Testis (tissue), 2 donors: ENCODE measurements at regions not wholly inside any gene's neighbourhood (a gene's known extent, or its start where the extent isn't known, plus 50 kb on each side); places are given as distances from the start of the nearest gene placed in this dataset.

Experiments used
- CTCF ChIP-seq, 3 experiments: fragments of 450-650 bp in 2 of 3; fragments of 200-600 bp in 1 of 3; sonication (generic) in 1 of 3; IDR thresholded peaks; one replicate each; pipeline ENCODE4 v1.5.1; 2016 to 2019; ENCODE audit warnings: antibody characterized with exemption in 3 of 3, mild to moderate bottlenecking in 2 of 3, moderate library complexity in 1 of 3
- POLR2A ChIP-seq: fragments of 450-650 bp; IDR thresholded peaks from one replicate; pipeline ENCODE4 v1.6.1; 2017; ENCODE audit warnings: antibody characterized with exemption, mild to moderate bottlenecking, moderate library complexity

- TF ChIP-seq POLR2A: no peak
- TF ChIP-seq CTCF (IDR thresholded peaks at IDR 0.05): no peak
These were observed 970.2 kb downstream of the SORCS3 start for GRCh38 chr10:105611244-105611798.
